Endodermal cell (in vitro differentiated cells): ENCODE measurements at regions not wholly inside any gene's neighbourhood (a gene's known extent, or its start where the extent isn't known, plus 50 kb on each side); places are given as distances from the start of the nearest gene placed in this dataset.

Experiments
- DNase-seq: peaks from one replicate; pipeline ENCODE4 v3.0.0-alpha.2; 2017
- H3K27ac ChIP-seq: 2 replicates; pipeline ENCODE4 v1.5.1; 2013; ENCODE audit warnings: mild to moderate bottlenecking, low read depth, low read length, moderate library complexity
- H3K27me3 ChIP-seq: 2 replicates; pipeline ENCODE4 v1.6.1; 2013; ENCODE audit warnings: mild to moderate bottlenecking, low read length, moderate library complexity; ENCODE audit not compliant: insufficient read depth, control insufficient read depth, poor library complexity, severe bottlenecking
- H3K36me3 ChIP-seq: 2 replicates; pipeline ENCODE4 v1.7.0; 2013; ENCODE audit warnings: mild to moderate bottlenecking, low read length, moderate library complexity; ENCODE audit not compliant: control insufficient read depth, insufficient read depth
- H3K4me1 ChIP-seq: one replicate; pipeline ENCODE4 v1.7.0; 2013; ENCODE audit warnings: low read length; ENCODE audit not compliant: control insufficient read depth, insufficient read depth
- H3K4me3 ChIP-seq: 2 replicates; pipeline ENCODE4 v1.5.1; 2013; ENCODE audit warnings: mild to moderate bottlenecking, low read length, moderate library complexity
- H3K9ac ChIP-seq: 2 replicates; pipeline ENCODE4 v1.6.1; 2013; ENCODE audit warnings: mild to moderate bottlenecking, low read length, moderate library complexity; ENCODE audit not compliant: poor library complexity, severe bottlenecking; ENCODE audit errors: extremely low read depth
- H3K9me3 ChIP-seq: 2 replicates; pipeline ENCODE4 v1.6.1; 2013; ENCODE audit warnings: mild to moderate bottlenecking, low read length, moderate library complexity; ENCODE audit not compliant: control insufficient read depth
- H3K27ac Mint-ChIP-seq: 2 replicates; pipeline ENCODE4 v1.8.0; 2020; ENCODE audit warnings: mixed read lengths
- H3K27me3 Mint-ChIP-seq: 2 replicates; pipeline ENCODE4 v1.8.0; 2021; ENCODE audit warnings: mild to moderate bottlenecking, mixed read lengths; ENCODE audit not compliant: insufficient read depth
- H3K36me3 Mint-ChIP-seq: 2 replicates; pipeline ENCODE4 v1.8.0; 2020; ENCODE audit warnings: low read depth, mixed read lengths
- H3K4me1 Mint-ChIP-seq: 2 replicates; pipeline ENCODE4 v1.8.0; 2020; ENCODE audit warnings: mixed read lengths
- H3K4me3 Mint-ChIP-seq: 2 replicates; pipeline ENCODE4 v1.8.0; 2020; ENCODE audit warnings: mild to moderate bottlenecking, moderate library complexity, mixed read lengths
- H3K9me3 Mint-ChIP-seq: 2 replicates; pipeline ENCODE4 v1.8.0; 2020; ENCODE audit warnings: mild to moderate bottlenecking, mixed read lengths
- CTCF ChIP-seq: fragments of 200-600 bp; sonication (generic); conservative IDR thresholded peaks from 2 replicates; pipeline ENCODE4 v1.5.0; 2021; ENCODE audit warnings: antibody characterized with exemption, mild to moderate bottlenecking
- WGBS, 2 experiments: methylation state at CpG; one replicate each; pipeline versions ENCODE4 v1.1.5 to v1.1.7; 2013; ENCODE audit warnings: missing lambda C conversion rate in 2 of 2, mixed read lengths in 1 of 2; ENCODE audit not compliant: insufficient coverage in 1 of 2, insufficient read length in 1 of 2; 5-methylcytosine and 5-hydroxymethylcytosine counted together

GRCh38 chr18:33833842-33834241, 255.8 kb downstream of the ASXL3 start:
- no peak overlapping the region for H3K27ac ChIP-seq
- TF ChIP-seq CTCF = peak; percentile 56
- peaks cover 18% of the 10 kb centered on the region for H3K27me3 ChIP-seq
- no peak overlapping the region for H3K4me3 ChIP-seq
- no peaks in the 10 kb centered on the region for H3K36me3 ChIP-seq
- H3K4me1 Mint-ChIP-seq = peaks cover 41% of the 10 kb centered on the region
- H3K36me3 Mint-ChIP-seq = no peaks in the 10 kb centered on the region
- peaks cover 9% of the 10 kb centered on the region for H3K4me1 ChIP-seq
- DNase-seq = no peak
- no peak overlapping the region for H3K9ac ChIP-seq
- WGBS, 2 experiments = 80 to 100% methylated on average over 1 of the region's 1 CpG
- H3K9me3 ChIP-seq = peaks cover 6% of the 10 kb centered on the region
- no peak overlapping the region for H3K27ac Mint-ChIP-seq
- H3K27me3 Mint-ChIP-seq = peaks cover 13% of the 10 kb centered on the region
- H3K4me3 Mint-ChIP-seq = no peak overlapping the region
- peaks cover 15% of the 10 kb centered on the region for H3K9me3 Mint-ChIP-seq

GRCh38 chr18:33831424-33831823, 253.4 kb downstream of the ASXL3 start:
- H3K27me3 ChIP-seq = peaks cover 6% of the 10 kb centered on the region
- no peak overlapping the region for H3K9ac ChIP-seq
- H3K4me3 ChIP-seq = no peak overlapping the region
- Mint-ChIP-seq H3K9me3 (peaks cover 15% of the 10 kb centered on the region), H3K27me3 (peaks cover 6% of the 10 kb centered on the region), H3K27ac (no peak overlapping the region), H3K4me3 (no peak overlapping the region), H3K4me1 (peaks cover 20% of the 10 kb centered on the region), H3K36me3 (no peaks in the 10 kb centered on the region)
- H3K4me1 ChIP-seq = peaks cover 2% of the 10 kb centered on the region
- H3K27ac ChIP-seq = no peak overlapping the region
- peaks cover 6% of the 10 kb centered on the region for H3K9me3 ChIP-seq
- no peaks in the 10 kb centered on the region for H3K36me3 ChIP-seq
- TF ChIP-seq CTCF = no peak
- WGBS, 2 experiments = 31% methylated on average over 1 of the region's 1 CpG; no CpG with 5 or more reads in 1 of the 2 experiments
- no peak for DNase-seq

GRCh38 chr18:33830213-33830612, 252.2 kb downstream of the ASXL3 start:
- Histone ChIP-seq H3K4me3 (no peak overlapping the region), H3K9me3 (peaks cover 6% of the 10 kb centered on the region), H3K36me3 (no peaks in the 10 kb centered on the region), H3K4me1 (no peaks in the 10 kb centered on the region), H3K9ac (no peak overlapping the region), H3K27me3 (no peaks in the 10 kb centered on the region), H3K27ac (no peak overlapping the region)
- no peak for TF ChIP-seq CTCF
- DNase-seq = no peak
- Mint-ChIP-seq H3K9me3 (peaks cover 15% of the 10 kb centered on the region), H3K36me3 (no peaks in the 10 kb centered on the region), H3K27ac (no peak overlapping the region), H3K4me1 (peaks cover 15% of the 10 kb centered on the region), H3K4me3 (no peak overlapping the region), H3K27me3 (peaks cover 5% of the 10 kb centered on the region)
- no CpG with 5 or more reads among the region's 1 CpG for WGBS, 2 experiments
